AG09309 (cell line): ENCODE measurements at regions not wholly inside any gene's neighbourhood (a gene's known extent, or its start where the extent isn't known, plus 50 kb on each side); places are given as distances from the start of the nearest gene placed in this dataset.

Experiments used
- DNase-seq: peaks from one replicate; pipeline ENCODE4 v3.0.0-alpha.2; 2010; ENCODE audit warnings: low read depth
- H3K4me3 ChIP-seq: 2 replicates; pipeline ENCODE4 v1.5.1; 2011; ENCODE audit warnings: mild to moderate bottlenecking, low read depth, low read length, moderate library complexity; ENCODE audit not compliant: control insufficient read depth
- TF ChIP-seq, protein P1 (sequence below): IDR thresholded peaks from 2 replicates; pipeline ENCODE4 v1.5.1; 2011; ENCODE audit warnings: mild to moderate bottlenecking, low read depth, low read length, inconsistent platforms; ENCODE audit not compliant: insufficient read depth, control insufficient read depth; ENCODE audit errors: missing control alignments

DNA sequence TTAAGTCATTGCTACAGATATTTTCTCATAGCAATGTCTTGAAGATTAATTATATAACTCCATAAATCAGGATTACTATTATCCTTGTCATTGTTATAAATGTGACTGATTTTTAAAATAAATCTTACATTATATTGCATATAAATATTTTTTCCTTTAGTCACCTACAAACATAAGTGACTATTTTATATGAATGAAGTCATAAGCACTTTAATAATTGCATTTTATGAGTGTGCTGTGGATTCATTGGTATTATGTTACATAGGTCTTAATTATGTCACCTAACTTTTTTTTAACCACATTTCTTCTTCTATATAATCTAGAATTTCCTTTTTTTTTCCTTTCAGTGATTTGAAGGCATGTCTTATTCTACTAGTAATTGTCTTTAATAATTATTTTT is 1191.2 kb downstream of the NSUN3 start:
- no peak for DNase-seq
- TF ChIP-seq, protein P1, sequence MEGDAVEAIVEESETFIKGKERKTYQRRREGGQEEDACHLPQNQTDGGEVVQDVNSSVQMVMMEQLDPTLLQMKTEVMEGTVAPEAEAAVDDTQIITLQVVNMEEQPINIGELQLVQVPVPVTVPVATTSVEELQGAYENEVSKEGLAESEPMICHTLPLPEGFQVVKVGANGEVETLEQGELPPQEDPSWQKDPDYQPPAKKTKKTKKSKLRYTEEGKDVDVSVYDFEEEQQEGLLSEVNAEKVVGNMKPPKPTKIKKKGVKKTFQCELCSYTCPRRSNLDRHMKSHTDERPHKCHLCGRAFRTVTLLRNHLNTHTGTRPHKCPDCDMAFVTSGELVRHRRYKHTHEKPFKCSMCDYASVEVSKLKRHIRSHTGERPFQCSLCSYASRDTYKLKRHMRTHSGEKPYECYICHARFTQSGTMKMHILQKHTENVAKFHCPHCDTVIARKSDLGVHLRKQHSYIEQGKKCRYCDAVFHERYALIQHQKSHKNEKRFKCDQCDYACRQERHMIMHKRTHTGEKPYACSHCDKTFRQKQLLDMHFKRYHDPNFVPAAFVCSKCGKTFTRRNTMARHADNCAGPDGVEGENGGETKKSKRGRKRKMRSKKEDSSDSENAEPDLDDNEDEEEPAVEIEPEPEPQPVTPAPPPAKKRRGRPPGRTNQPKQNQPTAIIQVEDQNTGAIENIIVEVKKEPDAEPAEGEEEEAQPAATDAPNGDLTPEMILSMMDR: no peak

GRCh38 chr3:95254758-95255157 is 1191.9 kb downstream of the NSUN3 start:
- no peak for DNase-seq
- no peak overlapping the region for H3K4me3 ChIP-seq
- TF ChIP-seq, protein P1: no peak

More for the DNA sequence above, 1191.2 kb downstream of the NSUN3 start:
- no peak overlapping the region for H3K4me3 ChIP-seq

- TF ChIP-seq, protein P1: no peak
- no peak for DNase-seq
- no peak overlapping the region for H3K4me3 ChIP-seq
Observed at GRCh38 chr3:95265129-95265528, 1202.3 kb downstream of the NSUN3 start.

- DNase-seq: no peak
- no peak overlapping the region for H3K4me3 ChIP-seq
- TF ChIP-seq, protein P1: no peak
Observed at GRCh38 chr3:95271395-95271794, 1208.5 kb downstream of the NSUN3 start.

DNA sequence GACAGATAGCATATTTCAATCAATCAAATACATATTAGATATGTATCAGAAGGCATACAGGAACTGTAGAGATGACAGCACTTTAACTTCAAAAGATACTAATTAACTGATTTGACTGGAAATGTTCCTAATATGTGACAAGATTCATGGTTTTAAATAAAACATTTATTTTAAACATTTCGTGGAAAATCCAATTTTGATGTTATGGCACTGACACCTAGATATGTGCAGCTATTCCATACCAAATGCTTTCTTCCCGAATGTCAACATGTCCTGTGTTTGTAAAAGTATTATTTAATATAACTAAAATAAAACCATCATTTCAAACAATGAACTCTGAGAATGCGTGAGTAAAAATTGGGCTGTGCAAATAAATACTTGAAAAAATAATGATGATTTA is 1209.3 kb downstream of the NSUN3 start:
- DNase-seq: no peak
- TF ChIP-seq, protein P1: no peak

DNA sequence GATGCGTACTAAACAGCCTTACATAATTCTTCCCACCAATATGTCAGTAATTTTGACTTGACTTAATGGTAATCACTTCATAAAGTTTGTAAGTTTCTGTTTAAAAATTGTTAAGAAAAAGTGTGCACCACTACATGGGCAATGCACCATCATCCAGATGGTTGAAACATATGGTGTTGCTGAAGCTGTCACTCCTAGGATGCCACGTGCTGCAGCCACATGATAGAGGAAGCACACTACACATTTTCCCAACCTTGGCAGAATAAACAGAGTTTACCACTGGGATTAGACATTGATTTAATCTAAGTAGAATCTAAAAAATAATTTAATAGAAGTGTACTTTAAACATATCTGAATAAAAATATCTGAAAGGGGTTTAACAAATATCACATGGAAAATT is 1209.9 kb downstream of the NSUN3 start:
- no peak overlapping the region for H3K4me3 ChIP-seq
- DNase-seq: no peak
- TF ChIP-seq, protein P1: no peak

More for the DNA sequence above, 1209.3 kb downstream of the NSUN3 start:
- H3K4me3 ChIP-seq: no peak overlapping the region

DNA sequence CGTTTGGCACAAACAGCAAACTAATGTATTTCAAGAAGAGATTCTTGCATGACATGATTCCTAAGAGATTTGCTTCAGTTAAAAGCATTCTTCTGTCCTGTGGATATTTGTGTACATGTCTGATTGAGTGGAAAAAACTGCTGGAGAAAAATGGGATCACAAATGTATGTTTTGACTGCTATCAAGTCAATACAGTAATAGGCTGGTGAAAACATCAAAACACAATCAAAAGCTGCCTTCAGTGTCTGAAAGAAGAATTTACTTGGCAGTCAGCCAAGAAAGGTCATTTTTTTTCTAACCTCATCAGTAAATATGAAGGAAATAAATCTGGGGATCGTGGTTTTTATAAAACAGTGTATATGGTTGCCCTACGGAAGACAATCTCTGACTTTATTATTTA is 1214.8 kb downstream of the NSUN3 start:
- no peak overlapping the region for H3K4me3 ChIP-seq
- TF ChIP-seq, protein P1: no peak
- DNase-seq: no peak
